HG03442 (cell line): ENCODE measurements at regions not wholly inside any gene's neighbourhood (a gene's known extent, or its start where the extent isn't known, plus 50 kb on each side); places are given as distances from the start of the nearest gene placed in this dataset.

Source experiments
- ATAC-seq: cut with Tn5 transposase; IDR thresholded peaks from one replicate; pipeline ENCODE4 v1.9.1; 2021; ENCODE audit warnings: mild to moderate bottlenecking, moderate library complexity; ENCODE audit not compliant: unreplicated experiment

DNA sequence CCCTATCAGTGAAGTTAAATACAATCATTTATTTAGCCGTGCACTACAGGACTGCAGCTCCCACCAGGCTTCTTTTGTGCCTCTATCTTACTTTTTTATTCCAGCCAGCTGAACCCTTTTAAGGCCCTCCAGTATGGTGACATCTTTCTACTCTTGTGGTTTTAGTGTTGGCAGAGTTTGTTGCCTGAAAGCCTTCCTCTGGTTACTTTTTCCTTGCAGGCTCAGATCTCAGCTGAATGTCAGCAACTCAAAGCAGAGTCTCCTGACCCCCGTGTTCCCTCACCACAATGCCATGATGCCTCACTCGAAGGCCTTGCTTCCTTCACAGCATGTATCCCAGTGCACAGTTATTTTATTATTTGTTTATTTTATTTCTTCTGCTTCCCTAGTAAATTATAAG, 818.9 kb upstream of the LCORL start:
- no peak for ATAC-seq

DNA sequence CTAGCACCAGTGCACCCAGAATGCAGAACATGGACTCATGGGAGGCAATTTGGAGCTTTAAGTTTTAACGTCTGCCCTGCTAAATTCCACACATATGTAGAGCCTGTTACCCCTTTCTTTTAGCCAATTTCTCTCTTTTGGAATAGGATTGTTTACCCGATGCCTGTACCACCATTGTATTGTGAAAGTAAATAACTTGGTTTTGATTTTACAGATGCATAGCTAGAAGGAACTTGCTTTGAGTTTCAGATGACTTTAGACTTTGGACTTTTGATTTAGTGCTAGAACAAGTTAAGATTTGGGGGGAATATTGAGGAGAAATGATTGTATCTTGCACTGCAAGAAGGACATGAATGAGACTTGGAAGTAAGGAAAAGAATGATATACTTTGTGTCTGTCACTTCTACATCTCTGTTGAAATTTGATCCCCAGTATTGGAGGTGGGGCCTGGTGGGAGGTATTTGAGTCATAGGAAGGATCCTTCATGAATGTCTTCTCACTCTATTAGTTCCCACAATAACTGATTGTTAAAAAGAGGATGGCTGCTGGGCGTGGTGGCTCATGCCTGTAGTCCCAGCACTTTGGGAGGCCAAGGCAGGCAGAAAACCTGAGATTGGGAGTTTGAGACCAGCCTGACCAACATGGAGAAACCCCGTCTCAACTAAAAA, 794.8 kb upstream of the LCORL start:
- no peak for ATAC-seq

DNA sequence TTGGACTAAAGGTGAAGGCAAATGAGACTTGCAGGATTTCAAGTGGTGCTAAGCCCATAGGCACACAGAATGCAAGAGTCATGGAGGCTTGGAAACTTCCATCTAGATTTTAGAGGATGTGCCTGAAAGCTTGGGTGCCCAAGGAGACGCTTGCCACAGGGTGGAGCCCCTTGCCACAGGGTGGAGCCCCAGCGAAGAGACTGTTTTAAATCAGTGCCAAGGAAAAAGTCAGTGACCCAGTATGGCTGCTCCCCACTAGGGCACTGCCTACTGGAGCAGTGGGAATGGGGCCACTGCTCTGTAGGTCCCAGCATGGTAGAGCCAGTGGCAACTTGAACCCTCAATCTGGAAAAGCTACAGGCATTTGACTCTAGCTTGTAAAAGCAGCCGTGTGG, 794.2 kb upstream of the LCORL start:
- no peak for ATAC-seq

DNA sequence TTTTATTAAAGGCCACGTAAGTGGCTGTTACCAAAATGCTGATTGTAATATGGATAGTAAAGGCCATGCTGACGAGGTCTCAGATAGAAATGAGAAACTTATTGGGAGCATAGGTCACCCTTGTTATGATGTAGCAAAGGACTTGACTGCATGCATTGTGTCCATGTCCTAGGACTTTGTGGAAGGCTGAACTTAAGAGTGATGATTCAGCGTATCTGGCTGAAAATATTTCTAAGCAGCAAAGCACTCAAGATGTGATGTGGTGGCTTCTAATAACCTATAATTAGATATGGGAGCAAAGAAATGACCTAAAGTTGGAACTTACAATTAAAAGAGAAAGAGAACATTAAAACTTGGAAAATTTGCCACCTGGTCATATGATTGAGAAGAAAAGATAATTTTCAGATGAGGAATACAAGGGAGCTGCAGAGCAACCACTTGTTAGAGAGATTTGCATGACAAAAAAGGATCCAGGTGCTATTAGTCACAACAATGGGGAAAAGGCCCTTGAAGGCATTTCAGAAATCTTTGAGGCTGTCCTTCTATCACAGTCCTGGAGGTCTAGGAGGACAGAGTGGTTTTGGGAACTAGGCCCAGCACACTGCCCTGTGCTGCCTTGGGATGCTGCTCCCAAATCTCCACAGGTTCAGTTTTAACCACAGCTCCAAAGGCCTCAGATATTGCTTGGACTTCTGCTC, 793.7 kb upstream of the LCORL start:
- no peak for ATAC-seq

DNA sequence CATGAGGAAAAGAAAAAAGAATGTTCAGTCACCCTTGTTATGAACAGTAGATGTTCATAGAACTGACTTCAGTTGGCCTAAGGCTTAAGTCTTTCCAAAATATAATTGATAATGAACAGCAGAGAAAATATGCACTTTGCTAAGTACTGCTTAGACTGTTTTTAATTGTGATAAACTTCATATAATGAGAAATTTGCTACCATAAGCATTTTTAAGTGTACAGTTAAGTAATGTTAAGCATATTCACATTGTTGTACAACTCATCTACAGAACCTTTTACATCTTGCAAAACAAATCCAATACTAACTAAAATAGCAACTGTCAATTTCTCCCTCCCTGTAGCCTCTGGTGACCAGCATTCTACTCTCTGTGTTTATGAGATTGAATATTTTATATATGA, 792.2 kb upstream of the LCORL start:
- no peak for ATAC-seq

DNA sequence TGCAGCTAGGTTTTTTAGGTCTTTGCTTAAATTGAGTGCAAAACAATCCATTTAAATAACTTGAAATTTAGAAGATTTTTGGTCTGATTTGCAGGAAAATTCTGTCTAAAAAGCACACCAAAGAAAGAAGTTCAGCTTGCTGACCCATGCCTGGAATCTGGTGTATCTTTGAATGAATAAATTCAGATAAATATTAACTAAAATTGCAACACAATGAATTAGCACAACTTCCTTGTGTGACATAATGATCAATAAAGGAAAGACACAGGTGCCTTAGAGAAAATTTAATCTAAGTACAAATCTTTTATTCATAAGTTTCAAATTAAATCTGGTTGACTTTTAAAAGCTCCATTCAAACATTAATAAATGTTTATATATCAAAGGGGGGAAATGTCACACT, 791.5 kb upstream of the LCORL start:
- ATAC-seq, result no peak

DNA sequence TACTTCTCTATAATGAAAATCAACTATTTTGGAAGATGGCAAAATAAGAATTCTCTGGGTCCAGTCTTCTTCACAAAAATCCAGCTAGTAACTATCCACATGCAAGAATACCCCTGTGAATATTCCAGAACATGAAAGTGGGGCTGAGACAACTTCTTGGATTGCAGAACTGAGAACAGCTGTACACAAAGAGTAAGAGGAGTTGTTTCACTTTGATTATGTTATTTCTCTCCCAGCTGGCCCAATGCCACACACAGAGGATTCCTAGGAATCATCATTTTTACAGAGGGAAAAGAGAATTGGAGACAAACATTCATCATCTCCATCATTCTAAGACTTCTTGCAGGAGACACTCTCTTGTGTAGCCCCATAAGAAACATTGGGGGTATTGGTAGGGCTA, 782.2 kb upstream of the LCORL start:
- ATAC-seq, result no peak

DNA sequence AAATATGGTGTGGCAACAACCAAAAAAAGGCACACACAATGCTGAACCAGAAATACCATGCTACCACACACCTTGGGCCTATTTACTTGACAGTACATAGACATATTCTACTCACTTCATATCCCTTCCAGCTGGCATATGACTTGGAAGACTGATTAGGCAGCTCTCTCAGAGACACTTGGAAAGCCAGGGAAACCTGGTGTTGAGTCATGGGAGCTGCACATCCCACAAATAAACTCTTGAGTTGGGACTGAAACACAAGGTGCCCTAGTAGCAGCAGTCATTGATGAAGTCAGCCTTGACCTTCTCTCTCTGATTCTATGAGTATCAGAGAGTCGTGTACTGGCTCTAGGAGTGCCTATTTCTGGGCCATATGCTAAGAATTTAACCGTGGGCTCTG, 776.6 kb upstream of the LCORL start:
- ATAC-seq, result no peak

DNA sequence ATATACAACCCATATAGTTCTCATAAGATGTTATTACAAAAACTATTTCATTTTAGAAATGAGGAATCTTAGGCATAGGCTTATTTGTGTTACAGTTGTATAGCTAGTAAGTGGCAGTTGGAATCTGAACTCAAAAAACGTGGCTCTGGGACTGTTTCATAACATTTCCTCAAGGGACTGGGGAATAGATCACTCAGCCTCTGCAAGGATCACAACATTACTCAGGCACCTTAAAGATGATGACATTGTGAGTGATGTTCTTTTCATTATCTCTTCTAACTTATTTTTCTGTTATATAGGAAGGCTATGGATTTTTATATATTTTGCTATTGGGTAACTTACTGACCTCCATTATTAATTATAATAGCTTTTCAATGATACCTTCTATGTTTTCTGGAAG, 774.2 kb upstream of the LCORL start:
- no peak for ATAC-seq

DNA sequence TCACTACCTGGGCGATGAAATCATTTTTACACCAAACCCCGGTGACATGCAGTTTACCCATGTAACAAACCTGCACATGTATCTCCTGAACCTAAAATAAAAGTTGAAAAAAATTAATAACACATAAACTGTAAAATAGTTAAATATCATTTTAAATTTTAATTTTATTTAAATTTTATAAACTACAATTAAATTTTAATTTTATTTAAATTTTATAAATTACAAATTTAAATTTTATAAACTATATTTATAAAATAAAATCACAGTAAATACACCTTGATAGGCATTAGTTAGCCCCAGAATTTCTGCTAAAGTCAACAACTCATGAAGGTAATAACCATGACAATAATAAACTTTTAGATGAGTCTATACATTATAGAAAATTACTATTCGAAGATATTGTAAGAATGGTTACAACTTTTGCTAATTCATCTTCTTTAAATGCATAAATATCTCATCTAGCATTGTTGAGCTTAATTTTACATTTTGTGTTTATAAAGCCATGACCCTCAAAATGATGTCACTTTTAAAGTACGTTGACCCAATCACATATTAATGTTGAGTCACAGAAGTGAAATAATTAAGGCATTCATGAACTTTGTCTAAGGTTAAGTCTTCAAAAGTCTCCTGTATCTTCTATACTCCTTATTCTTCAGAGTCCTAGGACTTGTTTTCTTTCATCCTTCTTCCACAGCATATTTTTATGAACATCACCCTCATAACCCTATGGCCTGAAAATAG, 755.8 kb upstream of the LCORL start:
- no peak for ATAC-seq

DNA sequence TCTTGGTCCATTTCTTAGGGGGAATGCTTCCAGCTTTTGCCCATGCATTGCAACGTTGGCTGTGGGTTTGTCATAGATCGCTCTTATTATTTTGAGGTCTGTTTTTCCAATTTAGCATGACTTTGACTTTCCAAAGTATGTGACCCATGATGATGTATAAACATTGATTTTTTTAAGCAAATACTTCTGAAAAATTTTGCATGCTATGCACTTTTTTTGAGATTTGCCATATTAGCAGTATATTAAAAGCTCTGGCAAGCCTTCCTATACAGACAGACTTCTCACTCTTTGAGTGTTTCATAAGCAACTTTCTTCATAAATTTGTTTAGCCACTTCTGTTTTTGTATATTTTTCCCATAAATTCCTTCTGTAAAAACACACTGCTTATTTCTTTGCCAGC, 746.4 kb upstream of the LCORL start:
- ATAC-seq, result no peak

DNA sequence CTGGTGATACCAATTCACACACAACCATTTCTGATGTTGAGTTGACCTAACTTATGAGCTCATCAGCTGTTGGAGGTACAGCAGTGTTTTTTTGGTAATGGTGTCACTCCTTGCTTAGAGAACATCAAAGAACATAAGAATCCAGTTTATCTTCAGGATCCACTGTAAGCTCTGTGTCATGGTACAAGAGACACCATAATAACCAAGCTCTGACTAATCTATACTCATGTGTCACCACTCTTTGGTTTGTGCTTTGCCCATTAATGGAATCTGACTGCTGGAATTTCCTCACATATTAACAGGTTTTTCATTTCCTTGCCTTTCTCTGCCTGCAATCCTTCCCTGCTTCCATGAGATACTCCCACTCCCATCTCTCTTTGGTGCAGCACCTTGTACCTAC, 735.1 kb upstream of the LCORL start:
- no peak for ATAC-seq

DNA sequence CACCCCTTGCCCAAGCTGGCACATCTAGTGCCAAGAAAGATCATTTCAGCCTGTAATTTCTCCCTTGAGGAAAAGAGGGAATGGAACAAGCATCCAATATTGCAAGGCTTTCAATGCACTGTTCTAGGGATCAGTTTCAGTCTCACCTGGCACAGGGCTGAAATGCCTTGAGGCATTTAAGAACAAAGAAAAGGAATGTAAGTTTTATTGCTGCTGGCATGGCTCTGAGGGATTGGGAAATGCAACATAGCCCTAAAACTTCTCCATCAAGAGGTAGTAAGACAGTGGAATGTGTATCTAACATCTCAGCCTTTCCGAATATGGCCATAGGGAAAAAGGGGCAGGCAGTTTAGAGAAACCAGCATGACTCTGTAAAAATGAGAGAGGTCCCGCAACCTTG, 732.6 kb upstream of the LCORL start:
- no peak for ATAC-seq

DNA sequence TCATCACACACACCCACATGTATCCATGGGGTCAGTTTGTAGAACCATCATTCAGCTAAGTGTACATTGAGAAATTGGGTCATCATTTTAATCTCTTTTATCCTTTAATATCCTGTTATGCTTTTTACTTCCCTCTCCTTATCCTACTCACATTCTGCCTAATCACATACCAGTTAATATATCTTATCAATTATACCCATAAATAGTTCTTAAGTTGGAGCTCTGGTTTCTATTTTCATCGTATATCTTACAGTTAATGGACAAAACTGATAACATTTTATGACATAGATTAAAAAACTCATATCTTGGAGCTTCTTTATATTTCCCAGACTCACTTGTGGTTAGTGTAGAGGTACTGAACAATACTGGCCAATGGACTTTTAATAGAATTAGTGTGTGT, 729.5 kb upstream of the LCORL start:
- no peak for ATAC-seq

DNA sequence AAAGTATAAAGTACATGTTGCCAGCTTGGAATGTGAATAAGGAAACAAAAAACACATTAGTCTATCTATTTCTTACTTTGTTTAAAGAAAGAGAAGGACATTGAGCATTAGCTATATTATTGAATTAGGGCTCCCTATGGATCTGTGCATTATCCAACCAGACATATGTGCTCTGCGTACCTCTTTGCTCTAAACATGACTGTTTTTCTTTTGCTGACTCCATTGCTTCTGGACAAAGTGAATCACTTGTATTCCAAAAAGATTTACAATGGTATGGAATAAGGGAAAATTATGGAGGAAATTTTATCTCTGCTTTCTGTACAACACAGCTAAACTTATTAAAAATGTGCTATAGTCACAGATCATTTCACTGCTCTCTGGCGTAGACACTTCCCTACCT, 727.8 kb upstream of the LCORL start:
- ATAC-seq, result no peak

DNA sequence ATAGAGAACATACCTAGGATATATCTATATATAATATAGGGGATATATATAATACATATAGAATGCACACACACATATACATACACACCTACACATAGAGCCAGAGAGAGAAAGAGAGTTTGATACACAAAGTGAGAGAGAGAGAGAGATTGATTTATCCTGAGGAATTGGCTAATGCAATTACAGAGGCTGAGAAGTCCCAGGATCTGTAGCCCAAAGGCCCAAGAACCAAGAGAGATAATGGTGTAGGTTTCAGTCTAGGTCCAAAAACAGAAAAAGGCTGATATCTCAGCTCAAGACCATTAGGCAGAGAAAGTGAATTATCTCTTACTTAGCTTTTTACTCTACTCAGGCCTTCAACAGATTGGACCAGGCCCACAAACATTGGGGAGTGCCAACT, 715.0 kb upstream of the LCORL start:
- no peak for ATAC-seq

DNA sequence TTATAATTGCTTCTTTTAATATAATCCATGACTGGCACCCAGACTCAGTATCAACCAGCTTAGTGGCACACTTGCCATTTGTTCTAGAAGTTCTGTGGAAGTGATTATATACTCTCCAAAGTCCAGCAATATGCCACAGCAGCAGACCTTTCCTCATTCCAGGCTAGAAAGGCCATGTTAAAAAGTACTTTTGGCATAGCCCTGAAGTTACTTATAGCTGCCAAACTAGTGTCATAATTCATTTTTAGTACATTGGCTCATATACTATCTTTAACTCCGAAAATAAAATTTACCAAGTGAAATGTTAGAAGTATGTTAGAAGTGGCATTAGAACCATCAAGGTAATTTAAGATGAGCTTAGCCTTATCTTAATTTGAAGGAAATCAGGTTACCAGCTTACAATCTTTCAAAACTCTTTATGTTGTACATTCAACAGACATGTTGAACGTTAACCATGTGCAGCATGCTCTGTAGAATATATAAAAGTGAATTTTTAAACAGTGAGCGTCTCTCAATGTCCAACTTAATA, 714.2 kb upstream of the LCORL start:
- no peak for ATAC-seq

DNA sequence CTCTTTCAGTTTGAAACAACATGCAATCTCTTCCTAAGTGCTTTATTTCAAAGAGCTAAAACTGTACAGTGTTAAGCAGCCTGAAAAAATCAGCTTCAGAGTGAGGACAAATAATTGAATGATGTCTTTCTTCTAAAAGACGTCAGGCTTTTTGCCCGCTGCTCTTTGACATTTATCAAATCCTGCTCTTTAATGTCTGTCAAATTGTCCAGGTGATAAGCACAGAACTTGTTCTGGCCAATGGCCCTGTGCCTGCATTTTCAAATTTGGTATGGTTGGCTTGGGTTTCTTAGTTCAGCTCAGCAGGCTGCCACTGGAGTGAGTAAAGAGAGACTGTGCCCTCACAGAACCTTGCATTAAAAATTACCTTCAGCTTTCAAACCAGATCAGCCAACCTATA, 712.9 kb upstream of the LCORL start:
- no peak for ATAC-seq

DNA sequence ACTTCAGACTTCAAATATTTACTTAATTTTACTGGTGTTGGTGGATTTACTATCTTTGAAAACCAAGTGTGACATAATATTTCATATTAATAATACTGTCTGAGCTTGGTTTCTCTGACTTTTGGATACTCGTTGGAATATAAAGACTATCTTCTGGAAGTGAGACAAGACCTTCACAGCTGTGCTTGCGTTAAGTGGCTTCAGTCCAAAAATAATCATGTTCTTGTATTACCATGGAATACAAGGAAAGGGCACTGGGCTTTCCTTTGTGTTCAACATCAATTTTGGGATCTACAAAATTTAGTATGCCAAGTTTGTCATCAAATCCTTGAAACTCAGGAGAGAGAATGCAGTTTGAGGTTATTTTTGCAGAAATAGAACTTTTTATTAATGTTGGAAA, 712.4 kb upstream of the LCORL start:
- ATAC-seq, result no peak

DNA sequence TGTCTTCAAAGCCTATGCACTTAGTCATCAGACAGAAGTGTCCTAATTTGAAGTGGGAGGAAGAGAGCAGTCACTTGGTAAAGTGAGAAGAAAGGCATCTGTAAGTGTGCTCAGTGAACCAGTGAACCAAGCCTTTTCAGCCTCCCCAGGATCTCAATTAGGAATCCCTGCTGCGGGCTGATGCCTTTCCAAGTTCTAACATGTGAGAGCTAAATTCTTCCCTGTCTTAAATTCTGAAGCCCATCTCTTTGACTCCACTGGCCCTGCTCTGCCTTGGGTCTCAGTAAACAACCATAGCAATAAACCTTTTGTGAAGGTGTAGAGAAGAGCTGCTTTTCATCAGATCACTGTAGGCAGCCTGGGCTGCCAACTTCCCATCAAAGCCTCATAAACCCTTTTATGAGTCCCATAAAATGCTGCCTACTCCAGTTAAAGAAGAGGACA, 701.2 kb upstream of the LCORL start:
- no peak for ATAC-seq

DNA sequence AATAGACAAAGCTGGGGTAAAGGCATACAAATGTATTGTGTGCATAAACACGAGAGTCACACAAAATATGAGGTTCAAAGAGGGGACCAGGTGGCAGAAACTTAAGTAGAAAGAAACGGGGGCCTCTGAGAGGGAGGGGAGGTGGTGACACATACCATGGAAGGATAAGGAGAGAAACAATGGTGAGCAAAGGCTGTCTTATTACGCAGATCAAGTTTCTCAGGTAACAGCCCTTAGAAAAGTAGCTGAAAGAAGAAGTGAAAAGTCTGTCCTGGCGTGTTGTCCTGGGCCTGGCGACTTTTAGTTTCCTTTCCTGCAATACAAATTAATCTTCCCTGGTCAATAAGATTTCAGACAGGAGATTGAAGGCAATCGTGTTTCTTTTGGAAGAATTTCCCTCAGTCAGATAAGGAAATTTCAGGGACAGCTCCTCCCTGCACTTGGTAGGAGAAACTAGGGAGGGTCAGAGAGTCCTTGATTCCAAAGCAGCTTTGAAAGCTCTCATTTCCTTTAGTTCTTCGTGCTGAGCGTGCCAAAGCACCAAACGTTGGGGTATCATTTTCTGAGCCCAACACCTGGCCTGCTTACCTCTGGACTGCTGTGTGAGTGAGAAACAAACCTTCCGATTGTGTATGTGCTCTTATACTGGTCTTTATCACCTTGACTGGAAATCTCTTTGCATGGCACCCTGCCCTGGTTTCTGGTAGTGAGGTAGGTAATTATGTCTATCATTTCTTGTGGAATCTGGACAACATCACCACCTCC, 676.7 kb upstream of the LCORL start:
- no peak for ATAC-seq
